PFSK-1 (cell line): ENCODE measurements at regions not wholly inside any gene's neighbourhood (a gene's known extent, or its start where the extent isn't known, plus 50 kb on each side); places are given as distances from the start of the nearest gene placed in this dataset.

Experiments used
- FOXP2 ChIP-seq: optimal IDR thresholded peaks from 2 replicates; pipeline ENCODE3; 2011; ENCODE audit warnings: borderline replicate concordance, control low read depth, inconsistent platforms; ENCODE audit not compliant: insufficient read depth; ENCODE audit errors: extremely low read length, extremely low read depth
- POLR2AphosphoS5 ChIP-seq: IDR thresholded peaks from 2 replicates; pipeline ENCODE4 v1.6.1; 2012; ENCODE audit warnings: low read depth, mild to moderate bottlenecking, control low read depth, low read length, moderate library complexity
- SIN3A ChIP-seq: IDR thresholded peaks from 2 replicates; pipeline ENCODE4 v1.6.1; 2012; ENCODE audit warnings: mild to moderate bottlenecking, low read length, moderate library complexity, borderline replicate concordance; ENCODE audit not compliant: insufficient read depth
- TAF1 ChIP-seq: IDR thresholded peaks from 2 replicates; pipeline ENCODE4 v1.6.1; 2012; ENCODE audit warnings: low read length, control low read depth, borderline replicate concordance; ENCODE audit not compliant: insufficient read depth
- TF ChIP-seq, protein P1 (sequence below), 2 experiments: IDR thresholded peaks; 2 replicates each; pipeline versions ENCODE4 v1.6.1 to v1.8.0; 2011 to 2012; ENCODE audit warnings: low read depth in 2 of 2, low read length in 2 of 2, control low read depth in 1 of 2, inconsistent platforms in 1 of 2, mild to moderate bottlenecking in 1 of 2, moderate library complexity in 1 of 2; ENCODE audit not compliant: insufficient read depth in 1 of 2

DNA sequence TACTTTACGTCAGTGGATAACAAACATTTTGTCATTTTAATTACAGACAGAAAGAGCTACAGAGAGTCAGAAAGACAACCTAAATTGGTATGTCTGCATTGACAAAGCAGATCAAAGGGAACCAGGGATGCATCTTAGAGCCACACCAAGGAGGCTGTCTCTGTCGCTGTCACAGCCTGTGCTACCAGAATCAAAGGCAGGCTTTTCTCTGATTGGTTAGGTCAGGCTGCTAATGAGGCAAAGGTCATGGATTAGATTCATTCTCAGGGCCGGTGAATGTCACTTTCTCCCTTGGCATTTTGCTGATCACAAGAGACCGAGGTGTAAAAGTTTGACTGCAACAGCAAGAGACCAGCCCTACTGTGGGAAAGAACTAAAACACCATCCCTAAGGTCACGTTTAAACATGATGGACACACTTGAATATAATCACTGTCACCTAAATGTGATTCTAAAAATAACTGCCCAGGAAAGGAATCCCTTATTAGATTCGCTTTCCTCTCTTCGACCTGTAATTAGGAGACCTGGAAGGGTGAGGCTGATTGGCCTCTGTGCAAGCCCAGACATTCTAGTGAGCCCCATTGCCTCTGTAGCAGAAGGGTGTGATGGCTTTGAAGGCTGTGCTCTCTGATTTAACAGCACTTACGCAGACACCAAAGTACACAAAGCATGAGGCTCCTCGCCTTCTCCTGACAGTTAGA lies 314.4 kb upstream of the NBEA start:
- TF ChIP-seq POLR2AphosphoS5 = no peak
- TF ChIP-seq, protein P1, sequence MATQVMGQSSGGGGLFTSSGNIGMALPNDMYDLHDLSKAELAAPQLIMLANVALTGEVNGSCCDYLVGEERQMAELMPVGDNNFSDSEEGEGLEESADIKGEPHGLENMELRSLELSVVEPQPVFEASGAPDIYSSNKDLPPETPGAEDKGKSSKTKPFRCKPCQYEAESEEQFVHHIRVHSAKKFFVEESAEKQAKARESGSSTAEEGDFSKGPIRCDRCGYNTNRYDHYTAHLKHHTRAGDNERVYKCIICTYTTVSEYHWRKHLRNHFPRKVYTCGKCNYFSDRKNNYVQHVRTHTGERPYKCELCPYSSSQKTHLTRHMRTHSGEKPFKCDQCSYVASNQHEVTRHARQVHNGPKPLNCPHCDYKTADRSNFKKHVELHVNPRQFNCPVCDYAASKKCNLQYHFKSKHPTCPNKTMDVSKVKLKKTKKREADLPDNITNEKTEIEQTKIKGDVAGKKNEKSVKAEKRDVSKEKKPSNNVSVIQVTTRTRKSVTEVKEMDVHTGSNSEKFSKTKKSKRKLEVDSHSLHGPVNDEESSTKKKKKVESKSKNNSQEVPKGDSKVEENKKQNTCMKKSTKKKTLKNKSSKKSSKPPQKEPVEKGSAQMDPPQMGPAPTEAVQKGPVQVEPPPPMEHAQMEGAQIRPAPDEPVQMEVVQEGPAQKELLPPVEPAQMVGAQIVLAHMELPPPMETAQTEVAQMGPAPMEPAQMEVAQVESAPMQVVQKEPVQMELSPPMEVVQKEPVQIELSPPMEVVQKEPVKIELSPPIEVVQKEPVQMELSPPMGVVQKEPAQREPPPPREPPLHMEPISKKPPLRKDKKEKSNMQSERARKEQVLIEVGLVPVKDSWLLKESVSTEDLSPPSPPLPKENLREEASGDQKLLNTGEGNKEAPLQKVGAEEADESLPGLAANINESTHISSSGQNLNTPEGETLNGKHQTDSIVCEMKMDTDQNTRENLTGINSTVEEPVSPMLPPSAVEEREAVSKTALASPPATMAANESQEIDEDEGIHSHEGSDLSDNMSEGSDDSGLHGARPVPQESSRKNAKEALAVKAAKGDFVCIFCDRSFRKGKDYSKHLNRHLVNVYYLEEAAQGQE (IDR thresholded peaks at IDR 0.05; ENCODE audit: insufficient read depth in 1 of 2, low read depth in 2 of 2, low read length in 2 of 2) = no peak
- no peak for TF ChIP-seq TAF1
- no peak for TF ChIP-seq SIN3A
- no peak for TF ChIP-seq FOXP2
